Tibial nerve (tissue), 4 donors: ENCODE measurements at regions not wholly inside any gene's neighbourhood (a gene's known extent, or its start where the extent isn't known, plus 50 kb on each side); places are given as distances from the start of the nearest gene placed in this dataset.

Experiments used
- CTCF ChIP-seq, 5 experiments: fragments of 200-600 bp in 3 of 5; fragments of 450-650 bp in 2 of 5; sonication (generic) in 3 of 5; IDR thresholded peaks; one replicate each; pipeline ENCODE4 v1.5.1; 2016 to 2019; ENCODE audit warnings: antibody characterized with exemption in 5 of 5, mild to moderate bottlenecking in 3 of 5, moderate library complexity in 2 of 5
- EP300 ChIP-seq, 2 donors: sonication (generic); formaldehyde crosslinking; IDR thresholded peaks; one replicate each; pipeline ENCODE4 v1.6.1; 2017; ENCODE audit warnings: antibody characterized with exemption in 2 of 2, mild to moderate bottlenecking in 1 of 2
- POLR2A ChIP-seq, 2 donors: fragments of 450-650 bp; IDR thresholded peaks; one replicate each; pipeline ENCODE4 v1.6.1; 2017; ENCODE audit warnings: antibody characterized with exemption in 2 of 2, mild to moderate bottlenecking in 2 of 2, moderate library complexity in 2 of 2

GRCh38 chr6:85868685-85869084 is 226.0 kb upstream of the SYNCRIP start:
- no peak for TF ChIP-seq POLR2A (IDR thresholded peaks at IDR 0.05)
- TF ChIP-seq CTCF (IDR thresholded peaks at IDR 0.05) = no peak
- no peak for TF ChIP-seq EP300 (IDR thresholded peaks at IDR 0.05)
